Suppressor macrophage treated with lipopolysaccharide for 1 hour (primary cell): ENCODE measurements at regions not wholly inside any gene's neighbourhood (a gene's known extent, or its start where the extent isn't known, plus 50 kb on each side); places are given as distances from the start of the nearest gene placed in this dataset.

Experiments
- DNase-seq, 3 donors: peaks; one replicate each; pipeline ENCODE4 v3.0.0-alpha.2; 2020 to 2022

- no peak for DNase-seq
Measured at GRCh38 chr18:78673516-78674321, 305.9 kb upstream of the SALL3 start.

- DNase-seq: no peak
Measured at GRCh38 chr18:78675231-78675630, 304.4 kb upstream of the SALL3 start.

GRCh38 chr18:78676622-78677482 lies 302.8 kb upstream of the SALL3 start:
- no peak for DNase-seq

GRCh38 chr18:78677483-78678317 lies 301.9 kb upstream of the SALL3 start:
- DNase-seq: no peak

GRCh38 chr18:78678318-78678695 lies 301.3 kb upstream of the SALL3 start:
- DNase-seq: no peak

- DNase-seq: no peak
Measured at GRCh38 chr18:78679031-78679430, 300.6 kb upstream of the SALL3 start.

- DNase-seq: no peak
Measured at GRCh38 chr18:78679613-78680260, 299.9 kb upstream of the SALL3 start.

- no peak for DNase-seq
Measured at GRCh38 chr18:78681396-78681795, 298.2 kb upstream of the SALL3 start.

- no peak for DNase-seq
Measured at GRCh38 chr18:78681934-78682333, 297.7 kb upstream of the SALL3 start.

GRCh38 chr18:78682716-78683115 lies 296.9 kb upstream of the SALL3 start:
- DNase-seq: no peak

GRCh38 chr18:78683191-78684010 lies 296.2 kb upstream of the SALL3 start:
- DNase-seq: no peak

- no peak for DNase-seq
Measured at GRCh38 chr18:78685250-78685979, 294.2 kb upstream of the SALL3 start.

GRCh38 chr18:78685980-78686530 lies 293.6 kb upstream of the SALL3 start:
- no peak for DNase-seq

- no peak for DNase-seq
Measured at GRCh38 chr18:78686976-78687685, 292.5 kb upstream of the SALL3 start.

- no peak for DNase-seq
Measured at GRCh38 chr18:78687736-78688135, 291.9 kb upstream of the SALL3 start.

GRCh38 chr18:78688249-78688648 lies 291.4 kb upstream of the SALL3 start:
- DNase-seq: no peak

GRCh38 chr18:78688916-78689315 lies 290.7 kb upstream of the SALL3 start:
- DNase-seq: no peak

- DNase-seq: no peak
Measured at GRCh38 chr18:78689606-78690005, 290.0 kb upstream of the SALL3 start.

GRCh38 chr18:78692105-78692504 lies 287.5 kb upstream of the SALL3 start:
- no peak for DNase-seq

GRCh38 chr18:78693429-78693828 lies 286.2 kb upstream of the SALL3 start:
- DNase-seq: no peak
